ENCODE measurements at regions not wholly inside any gene's neighbourhood (a gene's known extent, or its start where the extent isn't known, plus 50 kb on each side); places are given as distances from the start of the nearest gene placed in this dataset.

GRCh38 chr1:209376774-209377173 is 206.7 kb upstream of the CAMK1G start:
- H3K4me3 ChIP-seq (ENCODE audit: low read depth, poor library complexity, severe bottlenecking) = no peak overlapping the region
- TF ChIP-seq CTCF (IDR thresholded peaks at IDR 0.05) (no peak), POLR2A (IDR thresholded peaks at IDR 0.05) (no peak)
- DNase-seq (ENCODE audit: low spot score in 2 of 2) = no peak
- intact Hi-C loops (cut with DNase I; ENCODE audit: low total_unique reads) = no loop called here

- no peak for DNase-seq (ENCODE audit: low spot score in 2 of 2)
- no peak for TF ChIP-seq POLR2A (IDR thresholded peaks at IDR 0.05)
- 58 to 68% methylated on average over 2 of the region's 2 CpGs for WGBS, 2 donors
- intact Hi-C loops (cut with DNase I; ENCODE audit: low total_unique reads) = no loop called here
- H3K4me3 ChIP-seq (ENCODE audit: low read depth, poor library complexity, severe bottlenecking) = no peak overlapping the region
Observed at GRCh38 chr1:209377995-209378394, 205.5 kb upstream of the CAMK1G start.

GRCh38 chr1:209379280-209379679 is 204.2 kb upstream of the CAMK1G start:
- 77 to 84% methylated on average over 1 of the region's 1 CpG for WGBS, 2 donors
- no peak overlapping the region for H3K4me3 ChIP-seq (ENCODE audit: low read depth, poor library complexity, severe bottlenecking)

GRCh38 chr1:209380420-209380819 is 203.1 kb upstream of the CAMK1G start:
- no peak overlapping the region for H3K4me3 ChIP-seq (ENCODE audit: low read depth, poor library complexity, severe bottlenecking)
- intact Hi-C loops (cut with DNase I; ENCODE audit: low total_unique reads) = no loop called here
- TF ChIP-seq CTCF (IDR thresholded peaks at IDR 0.05) (no peak), POLR2A (IDR thresholded peaks at IDR 0.05) (no peak)
- WGBS, 2 donors = 77 to 85% methylated on average over 1 of the region's 1 CpG
- no peak for DNase-seq (ENCODE audit: low spot score in 2 of 2)

More at GRCh38 chr1:209379280-209379679, 204.2 kb upstream of the CAMK1G start:
- no peak for DNase-seq (ENCODE audit: low spot score in 2 of 2)
- intact Hi-C loops (cut with DNase I; ENCODE audit: low total_unique reads) = no loop called here
- no peak for TF ChIP-seq CTCF (IDR thresholded peaks at IDR 0.05)
- TF ChIP-seq POLR2A (IDR thresholded peaks at IDR 0.05) = no peak

- DNase-seq (ENCODE audit: low spot score in 2 of 2) = no peak
- no peak overlapping the region for H3K4me3 ChIP-seq (ENCODE audit: low read depth, poor library complexity, severe bottlenecking)
- intact Hi-C loops (cut with DNase I; ENCODE audit: low total_unique reads) = no loop called here
- no peak for TF ChIP-seq CTCF (IDR thresholded peaks at IDR 0.05)
- no peak for TF ChIP-seq POLR2A (IDR thresholded peaks at IDR 0.05)
- WGBS, 2 donors = 39 to 45% methylated on average over 3 of the region's 3 CpGs
Observed at GRCh38 chr1:209382231-209383100, 201.0 kb upstream of the CAMK1G start.

- intact Hi-C loops (cut with DNase I; ENCODE audit: low total_unique reads) = no loop called here
- no peak for DNase-seq (ENCODE audit: low spot score in 2 of 2)
- H3K4me3 ChIP-seq (ENCODE audit: low read depth, poor library complexity, severe bottlenecking) = no peak overlapping the region
- 57 to 61% methylated on average over 4 of the region's 4 CpGs for WGBS, 2 donors
- no peak for TF ChIP-seq CTCF (IDR thresholded peaks at IDR 0.05)
- no peak for TF ChIP-seq POLR2A (IDR thresholded peaks at IDR 0.05)
Observed at GRCh38 chr1:209383422-209383821, 200.1 kb upstream of the CAMK1G start.

All from lower leg skin (tissue), 4 donors.